Psoas muscle (tissue), 7 donors: ENCODE measurements at regions not wholly inside any gene's neighbourhood (a gene's known extent, or its start where the extent isn't known, plus 50 kb on each side); places are given as distances from the start of the nearest gene placed in this dataset.

Experiments used
- ATAC-seq, 4 donors: fragments of 200-7000 bp; cut with Tn5 transposase; one replicate each; pipeline ENCODE4 v1.9.1; 2020; ENCODE audit warnings: moderate library complexity in 3 of 4, mild to moderate bottlenecking in 2 of 4
- DNase-seq, 2 donors: peaks; one replicate each; pipeline ENCODE4 v3.0.0-alpha.2; 2020
- H3K27ac ChIP-seq: fragments of 200-600 bp; one replicate; pipeline ENCODE4 v1.8.0; 2022
- H3K27me3 ChIP-seq, 3 donors: fragments of 200-600 bp in 1 of 3; one replicate each; pipeline versions ENCODE4 v1.6.1 to v1.8.0; 2013 to 2022; ENCODE audit warnings: low read length in 2 of 3, mild to moderate bottlenecking in 2 of 3, moderate library complexity in 1 of 3; ENCODE audit not compliant: insufficient read depth in 3 of 3
- H3K36me3 ChIP-seq, 2 donors: fragments of 200-600 bp in 1 of 2; one replicate each; pipeline versions ENCODE4 v1.6.1 to v1.8.0; 2013 to 2022; ENCODE audit warnings: low read depth in 1 of 2, mild to moderate bottlenecking in 1 of 2, moderate library complexity in 1 of 2; ENCODE audit not compliant: insufficient read depth in 1 of 2
- H3K4me1 ChIP-seq: fragments of 200-600 bp; one replicate; pipeline ENCODE4 v1.8.0; 2022
- H3K4me3 ChIP-seq: fragments of 200-600 bp; one replicate; pipeline ENCODE4 v1.8.0; 2022; ENCODE audit warnings: mild to moderate bottlenecking
- H3K9me3 ChIP-seq: fragments of 200-600 bp; one replicate; pipeline ENCODE4 v1.8.0; 2022
- CTCF ChIP-seq: fragments of 200-600 bp; IDR thresholded peaks from one replicate; pipeline ENCODE4 v1.8.0; 2022; ENCODE audit warnings: antibody characterized with exemption
- WGBS, 3 donors: extraction: QIAGEN DNeasy Blood & Tissue Kit; methylation state at CpG; one replicate each; pipeline versions ENCODE4 v1.1.6 to v1.1.7; 2013; 5-methylcytosine and 5-hydroxymethylcytosine counted together
- intact Hi-C, 2 donors: fragments of 100-400 bp; cut with DNase I; formaldehyde crosslinking; loops; one replicate each; pipeline versions ENCODE4 v1.11.0 to v1.14.2; 2022
- donor health status: healthy with polysubstance abuse.
- donor health status: DM: no; HTN: no; CAD: no; lungs with moderate emphysema.
- donor health status: Bipolar disorder and iron deficiency.
- donor health status: healthy.
- donor health status: DM: yes; HTN: yes; CAD: no.
- donor health status: DM: no; HTN: no; CAD: no.
- donor health status: DM: yes; HTN: yes; CAD: no.

DNA sequence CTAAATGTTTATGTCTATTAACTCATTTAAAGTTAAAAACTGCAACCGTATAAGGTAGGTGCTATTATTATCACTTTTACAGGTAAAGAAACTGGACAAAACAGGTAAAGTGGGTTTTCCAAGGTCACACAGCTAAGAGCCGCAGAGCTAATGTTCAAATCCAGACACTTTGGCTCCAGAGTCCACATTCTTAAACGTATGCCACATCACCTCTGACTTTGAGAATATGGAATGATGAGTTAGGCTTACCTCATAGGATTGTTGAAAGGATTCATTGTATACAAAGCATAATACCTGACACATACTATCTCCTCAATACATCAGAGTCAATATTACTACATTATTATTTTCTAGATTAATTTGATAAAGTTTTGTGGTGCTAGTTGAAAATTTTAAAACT is 240.9 kb upstream of the STT3B start:
- Histone ChIP-seq H3K36me3 (no peaks in the 10 kb centered on the region), H3K4me3 (no peak overlapping the region), H3K4me1 (no peaks in the 10 kb centered on the region), H3K9me3 (no peaks in the 10 kb centered on the region), H3K27me3 (no peaks in the 10 kb centered on the region), H3K27ac (no peak overlapping the region)
- no peak for ATAC-seq
- DNase-seq = no peak
- no peak for TF ChIP-seq CTCF
- 83 to 90% (median 86%) methylated on average over 3 of the region's 3 CpGs for WGBS, 3 donors
- intact Hi-C loops = no loop called here

- Histone ChIP-seq H3K27ac (no peak overlapping the region), H3K36me3 (no peaks in the 10 kb centered on the region), H3K9me3 (no peaks in the 10 kb centered on the region), H3K4me1 (no peaks in the 10 kb centered on the region), H3K4me3 (no peak overlapping the region), H3K27me3 (no peaks in the 10 kb centered on the region)
- WGBS, 3 donors = 59 to 75% (median 61%) methylated on average over 5 of the region's 5 CpGs
- no peak for TF ChIP-seq CTCF
- no peak for ATAC-seq
- no peak for DNase-seq
- intact Hi-C loops = no loop called here
Observed at GRCh38 chr3:31294430-31295149, 238.1 kb upstream of the STT3B start.

DNA sequence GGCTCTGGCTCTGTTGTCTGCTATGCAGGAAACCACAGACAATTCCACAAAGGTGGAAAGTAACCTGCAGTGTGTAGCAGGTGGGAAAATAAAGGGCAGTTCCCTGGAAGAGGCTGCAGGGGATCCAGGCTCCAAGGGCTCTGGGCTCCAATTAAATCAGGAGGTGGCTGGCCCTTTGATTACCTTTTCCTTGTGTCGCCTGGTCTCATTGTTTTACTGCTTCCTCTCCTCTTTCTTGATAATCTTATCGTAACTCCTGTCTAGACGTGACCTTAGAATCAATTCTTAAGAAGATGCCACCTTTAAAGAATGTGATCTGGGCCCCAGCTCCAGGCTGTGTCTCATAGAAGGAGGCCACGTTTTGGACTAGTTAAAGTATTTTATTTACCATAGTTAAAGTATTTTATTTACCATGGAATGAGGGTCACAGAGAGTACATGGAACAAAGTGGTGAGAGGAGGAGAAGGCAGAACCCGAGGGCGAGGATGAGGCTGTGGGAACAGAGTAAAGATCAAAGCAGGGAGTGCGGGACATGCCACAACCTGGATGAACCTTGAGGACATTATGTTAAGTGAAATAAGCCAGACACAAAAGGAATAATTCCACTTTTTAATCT is 237.5 kb upstream of the STT3B start:
- Histone ChIP-seq H3K27me3 (no peaks in the 10 kb centered on the region), H3K9me3 (no peaks in the 10 kb centered on the region), H3K36me3 (no peaks in the 10 kb centered on the region), H3K4me3 (no peak overlapping the region), H3K4me1 (no peaks in the 10 kb centered on the region), H3K27ac (no peak overlapping the region)
- intact Hi-C loops = no loop called here
- WGBS, 3 donors = 75 to 80% (median 76%) methylated on average over 7 of the region's 7 CpGs
- ATAC-seq (no peak), DNase-seq (no peak)
- TF ChIP-seq CTCF = no peak

- TF ChIP-seq CTCF = no peak
- no peaks in the 10 kb centered on the region for H3K27me3 ChIP-seq
- no peaks in the 10 kb centered on the region for H3K36me3 ChIP-seq
- no peak for DNase-seq
- H3K27ac ChIP-seq = no peak overlapping the region
- WGBS, 3 donors = 76 to 87% (median 81%) methylated on average over 3 of the region's 3 CpGs
- no peak overlapping the region for H3K4me3 ChIP-seq
- H3K4me1 ChIP-seq = no peaks in the 10 kb centered on the region
- H3K9me3 ChIP-seq = no peaks in the 10 kb centered on the region
- intact Hi-C loops = no loop called here
- no peak for ATAC-seq
Observed at GRCh38 chr3:31297726-31298298, 234.9 kb upstream of the STT3B start.
